KMS-11 (cell line): ENCODE measurements at regions not wholly inside any gene's neighbourhood (a gene's known extent, or its start where the extent isn't known, plus 50 kb on each side); places are given as distances from the start of the nearest gene placed in this dataset.

Experiments used
- H2AFZ ChIP-seq: fragments of 200-600 bp; sonication (generic); 2 replicates; pipeline ENCODE4 v1.6.1; 2016; ENCODE audit warnings: antibody characterized with exemption, mixed run types, low read depth
- H3K27ac ChIP-seq: fragments of 200-600 bp; sonication (generic); 2 replicates; pipeline ENCODE4 v1.6.1; 2016; ENCODE audit warnings: mild to moderate bottlenecking, mixed run types
- H3K27me3 ChIP-seq: fragments of 200-600 bp; sonication (generic); 2 replicates; pipeline ENCODE4 v1.6.1; 2017; ENCODE audit warnings: mild to moderate bottlenecking, low read depth, mixed run types, moderate library complexity; ENCODE audit not compliant: insufficient read depth
- H3K36me3 ChIP-seq: fragments of 200-600 bp; sonication (generic); 2 replicates; pipeline ENCODE4 v1.6.1; 2017; ENCODE audit warnings: mild to moderate bottlenecking, mixed run types; ENCODE audit not compliant: insufficient read depth
- H3K4me1 ChIP-seq: fragments of 200-600 bp; sonication (generic); 2 replicates; pipeline ENCODE4 v1.6.1; 2016; ENCODE audit warnings: mild to moderate bottlenecking, low read depth, mixed run types; ENCODE audit not compliant: poor library complexity, severe bottlenecking
- H3K4me2 ChIP-seq: fragments of 200-600 bp; sonication (generic); 2 replicates; pipeline ENCODE4 v1.7.0; 2016; ENCODE audit warnings: mild to moderate bottlenecking, mixed run types
- H3K4me3 ChIP-seq: fragments of 200-600 bp; sonication (generic); IDR thresholded peaks from 2 replicates; pipeline ENCODE4 v1.6.1; 2017; ENCODE audit warnings: low read depth, low read length, mixed read lengths; ENCODE audit not compliant: insufficient read depth
- H3K79me2 ChIP-seq: fragments of 200-600 bp; sonication (generic); 2 replicates; pipeline ENCODE4 v1.6.1; 2016; ENCODE audit warnings: low read depth, mixed run types; ENCODE audit not compliant: insufficient read depth
- H3K9ac ChIP-seq: fragments of 200-600 bp; sonication (generic); 2 replicates; pipeline ENCODE4 v1.6.1; 2016; ENCODE audit warnings: mild to moderate bottlenecking, mixed run types
- H4K20me1 ChIP-seq: fragments of 200-600 bp; sonication (generic); 2 replicates; pipeline ENCODE4 v1.6.1; 2016; ENCODE audit warnings: mild to moderate bottlenecking, mixed run types; ENCODE audit not compliant: insufficient read depth
- TF ChIP-seq, protein P1 (sequence below): fragments of 200-600 bp; sonication (generic); conservative IDR thresholded peaks from 2 replicates; pipeline ENCODE4 v1.6.1; 2017; ENCODE audit warnings: low read depth, mild to moderate bottlenecking, antibody characterized with exemption, low read length, moderate library complexity, mixed read lengths

DNA sequence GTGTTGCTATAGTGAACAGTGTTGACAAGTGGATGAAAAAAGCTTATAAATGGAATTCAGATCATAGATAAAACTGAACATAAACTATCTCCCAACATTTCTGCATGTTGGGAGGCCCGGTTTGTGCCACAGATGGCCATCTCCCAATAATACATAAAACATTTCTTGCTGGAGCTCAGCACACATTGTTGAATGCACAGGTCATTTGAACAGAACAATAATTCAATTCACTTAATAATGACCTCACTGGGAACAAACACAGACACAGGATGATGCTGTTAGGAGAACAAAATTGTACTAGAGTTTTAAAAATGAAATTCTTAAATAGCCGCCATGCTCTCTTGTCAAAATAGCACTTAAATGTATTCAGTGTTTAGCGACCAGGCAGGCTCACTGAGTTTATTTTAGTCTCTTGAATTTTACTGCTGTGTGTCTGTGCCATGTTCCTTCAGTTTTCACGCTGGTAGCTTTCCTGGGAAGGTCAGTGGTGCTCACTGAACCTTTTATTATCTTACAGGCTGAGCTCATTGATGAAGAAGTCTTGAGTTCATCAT is 85.0 kb upstream of the SSBP2 start:
- H3K4me2 ChIP-seq = no peak overlapping the region
- H3K9ac ChIP-seq = no peak overlapping the region
- peaks cover 8% of the 10 kb centered on the region for H3K4me1 ChIP-seq
- no peaks in the 10 kb centered on the region for H3K36me3 ChIP-seq
- H3K79me2 ChIP-seq = no peaks in the 10 kb centered on the region
- H2AFZ ChIP-seq = no peak overlapping the region
- no peaks in the 10 kb centered on the region for H4K20me1 ChIP-seq
- H3K4me3 ChIP-seq = no peak overlapping the region
- no peaks in the 10 kb centered on the region for H3K27me3 ChIP-seq
- no peak overlapping the region for H3K27ac ChIP-seq
- TF ChIP-seq, protein P1, sequence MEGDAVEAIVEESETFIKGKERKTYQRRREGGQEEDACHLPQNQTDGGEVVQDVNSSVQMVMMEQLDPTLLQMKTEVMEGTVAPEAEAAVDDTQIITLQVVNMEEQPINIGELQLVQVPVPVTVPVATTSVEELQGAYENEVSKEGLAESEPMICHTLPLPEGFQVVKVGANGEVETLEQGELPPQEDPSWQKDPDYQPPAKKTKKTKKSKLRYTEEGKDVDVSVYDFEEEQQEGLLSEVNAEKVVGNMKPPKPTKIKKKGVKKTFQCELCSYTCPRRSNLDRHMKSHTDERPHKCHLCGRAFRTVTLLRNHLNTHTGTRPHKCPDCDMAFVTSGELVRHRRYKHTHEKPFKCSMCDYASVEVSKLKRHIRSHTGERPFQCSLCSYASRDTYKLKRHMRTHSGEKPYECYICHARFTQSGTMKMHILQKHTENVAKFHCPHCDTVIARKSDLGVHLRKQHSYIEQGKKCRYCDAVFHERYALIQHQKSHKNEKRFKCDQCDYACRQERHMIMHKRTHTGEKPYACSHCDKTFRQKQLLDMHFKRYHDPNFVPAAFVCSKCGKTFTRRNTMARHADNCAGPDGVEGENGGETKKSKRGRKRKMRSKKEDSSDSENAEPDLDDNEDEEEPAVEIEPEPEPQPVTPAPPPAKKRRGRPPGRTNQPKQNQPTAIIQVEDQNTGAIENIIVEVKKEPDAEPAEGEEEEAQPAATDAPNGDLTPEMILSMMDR = no peak

DNA sequence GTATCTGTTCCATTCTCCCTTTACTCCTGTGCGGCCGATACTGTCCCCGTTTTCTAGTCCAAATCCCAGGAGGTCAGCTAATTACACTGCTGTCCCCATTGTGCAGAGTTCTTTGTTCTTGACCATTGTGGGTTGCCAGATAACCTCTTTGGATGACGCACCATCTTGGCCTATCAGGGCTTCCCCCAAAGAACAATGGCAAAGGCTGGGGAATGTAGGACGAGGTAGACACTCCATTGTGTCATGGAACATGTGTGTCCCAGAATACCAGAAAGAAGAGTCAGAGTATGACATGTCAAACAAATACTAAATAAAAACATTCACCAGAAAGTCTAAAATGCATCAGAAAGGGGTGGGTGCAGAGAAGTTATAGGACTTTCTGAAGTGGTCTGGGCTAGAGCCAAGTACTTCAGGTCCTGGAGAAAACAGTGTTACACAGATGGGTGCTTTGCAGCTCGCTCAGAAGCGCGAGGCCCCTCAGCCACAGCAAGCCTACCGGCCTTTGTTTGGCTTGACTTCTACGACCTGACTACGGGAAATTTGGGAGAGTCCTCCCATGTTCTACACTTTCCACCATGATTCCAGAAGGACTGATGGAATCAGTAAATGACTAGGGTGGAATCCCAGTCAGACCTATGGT is 83.2 kb upstream of the SSBP2 start:
- Histone ChIP-seq H3K79me2 (no peaks in the 10 kb centered on the region), H2AFZ (no peak overlapping the region), H3K4me3 (no peak overlapping the region), H3K4me2 (no peak overlapping the region), H3K27ac (no peak overlapping the region), H3K36me3 (no peaks in the 10 kb centered on the region), H4K20me1 (no peaks in the 10 kb centered on the region), H3K27me3 (no peaks in the 10 kb centered on the region), H3K9ac (no peak overlapping the region), H3K4me1 (peaks cover 8% of the 10 kb centered on the region)
- TF ChIP-seq, protein P1 = no peak

- Histone ChIP-seq H3K9ac (no peak overlapping the region), H2AFZ (no peak overlapping the region), H4K20me1 (no peaks in the 10 kb centered on the region), H3K4me1 (no peaks in the 10 kb centered on the region), H3K27me3 (no peaks in the 10 kb centered on the region), H3K79me2 (no peaks in the 10 kb centered on the region), H3K27ac (no peak overlapping the region), H3K36me3 (no peaks in the 10 kb centered on the region), H3K4me2 (no peak overlapping the region), H3K4me3 (no peak overlapping the region)
- TF ChIP-seq, protein P1 = no peak
Observed at GRCh38 chr5:81830596-81830995, 79.7 kb upstream of the SSBP2 start.

DNA sequence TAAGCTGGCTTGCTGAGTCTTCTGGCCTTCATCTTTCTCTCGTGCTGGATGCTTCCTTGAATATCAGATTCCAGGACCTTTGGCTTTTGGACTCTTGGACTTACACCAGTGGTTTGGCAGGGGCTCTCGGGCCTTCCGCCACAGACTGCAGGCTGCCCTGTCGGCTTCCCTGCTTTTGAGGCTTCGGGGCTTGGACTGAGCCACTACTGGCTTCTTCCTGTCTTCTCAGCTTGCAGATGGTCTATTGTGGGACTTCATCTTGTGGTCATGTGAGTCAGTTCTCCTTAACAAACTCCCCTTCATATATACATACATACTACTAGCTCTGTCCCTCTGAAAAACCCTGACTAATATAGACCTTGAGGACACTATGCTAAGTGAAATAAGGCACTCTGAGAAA is 78.3 kb upstream of the SSBP2 start:
- H4K20me1 ChIP-seq = no peaks in the 10 kb centered on the region
- no peaks in the 10 kb centered on the region for H3K27me3 ChIP-seq
- no peak overlapping the region for H3K27ac ChIP-seq
- H3K36me3 ChIP-seq = no peaks in the 10 kb centered on the region
- H3K79me2 ChIP-seq = no peaks in the 10 kb centered on the region
- H3K4me1 ChIP-seq = no peaks in the 10 kb centered on the region
- no peak overlapping the region for H2AFZ ChIP-seq
- H3K4me3 ChIP-seq = no peak overlapping the region
- TF ChIP-seq, protein P1 = no peak
- no peak overlapping the region for H3K9ac ChIP-seq
- H3K4me2 ChIP-seq = no peak overlapping the region
